GM12878 (cell line): ENCODE measurements at regions not wholly inside any gene's neighbourhood (a gene's known extent, or its start where the extent isn't known, plus 50 kb on each side); places are given as distances from the start of the nearest gene placed in this dataset.

Source experiments
- PRDM15 ChIP-seq: fragments of 450-650 bp; formaldehyde crosslinking; IDR thresholded peaks from 2 replicates; pipeline ENCODE4 v1.4.0; 2020; ENCODE audit warnings: mild to moderate bottlenecking, moderate library complexity
- SP1 ChIP-seq: IDR thresholded peaks from one replicate; pipeline ENCODE4 v1.6.1; 2011; ENCODE audit warnings: low read depth, low read length
- TF ChIP-seq, protein P1 (sequence below), 3 experiments: IDR thresholded peaks in 2 of 3; conservative IDR thresholded peaks in 1 of 3; 2 replicates each; pipeline ENCODE4 v1.5.1; 2011; ENCODE audit warnings: low read depth in 3 of 3, low read length in 3 of 3, mild to moderate bottlenecking in 3 of 3, control low read depth in 2 of 3, moderate library complexity in 2 of 3, inconsistent platforms in 1 of 3, mixed read lengths in 1 of 3; ENCODE audit not compliant: control insufficient read depth in 2 of 3, insufficient read depth in 1 of 3; ENCODE audit errors: extremely low read depth in 1 of 3

DNA sequence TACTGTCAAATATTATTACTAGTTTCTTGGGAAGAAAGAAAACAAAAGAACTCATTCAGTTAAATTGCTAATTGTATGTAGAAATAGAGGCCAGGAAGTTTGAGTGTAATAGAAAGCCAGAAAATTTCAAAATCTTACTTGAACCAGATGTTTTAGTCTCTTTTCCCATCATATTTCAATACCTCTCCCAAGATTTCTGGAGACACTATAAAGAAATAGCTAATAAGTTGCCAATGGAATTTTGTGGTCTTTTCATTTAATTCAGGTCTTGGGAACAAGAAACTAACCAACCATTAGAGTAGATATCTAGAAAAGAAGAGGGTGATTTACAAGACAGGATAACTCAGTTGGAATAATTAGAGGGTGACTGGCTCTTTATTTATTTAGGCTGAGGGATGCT, 112.2 kb downstream of the AGTR2 start:
- no peak for TF ChIP-seq PRDM15 (CRISPR knock-in tag)
- TF ChIP-seq, protein P1, sequence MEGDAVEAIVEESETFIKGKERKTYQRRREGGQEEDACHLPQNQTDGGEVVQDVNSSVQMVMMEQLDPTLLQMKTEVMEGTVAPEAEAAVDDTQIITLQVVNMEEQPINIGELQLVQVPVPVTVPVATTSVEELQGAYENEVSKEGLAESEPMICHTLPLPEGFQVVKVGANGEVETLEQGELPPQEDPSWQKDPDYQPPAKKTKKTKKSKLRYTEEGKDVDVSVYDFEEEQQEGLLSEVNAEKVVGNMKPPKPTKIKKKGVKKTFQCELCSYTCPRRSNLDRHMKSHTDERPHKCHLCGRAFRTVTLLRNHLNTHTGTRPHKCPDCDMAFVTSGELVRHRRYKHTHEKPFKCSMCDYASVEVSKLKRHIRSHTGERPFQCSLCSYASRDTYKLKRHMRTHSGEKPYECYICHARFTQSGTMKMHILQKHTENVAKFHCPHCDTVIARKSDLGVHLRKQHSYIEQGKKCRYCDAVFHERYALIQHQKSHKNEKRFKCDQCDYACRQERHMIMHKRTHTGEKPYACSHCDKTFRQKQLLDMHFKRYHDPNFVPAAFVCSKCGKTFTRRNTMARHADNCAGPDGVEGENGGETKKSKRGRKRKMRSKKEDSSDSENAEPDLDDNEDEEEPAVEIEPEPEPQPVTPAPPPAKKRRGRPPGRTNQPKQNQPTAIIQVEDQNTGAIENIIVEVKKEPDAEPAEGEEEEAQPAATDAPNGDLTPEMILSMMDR (IDR thresholded peaks at IDR 0.05 in 2 of 3, conservative IDR thresholded peaks at IDR 0.05 in 1 of 3; ENCODE audit: control insufficient read depth in 2 of 3, extremely low read depth in 1 of 3, insufficient read depth in 1 of 3, low read depth in 3 of 3, low read length in 3 of 3), result no peak
- no peak for TF ChIP-seq SP1
